ENCODE measurements at regions not wholly inside any gene's neighbourhood (a gene's known extent, or its start where the extent isn't known, plus 50 kb on each side); places are given as distances from the start of the nearest gene placed in this dataset.

- 0 out of 2 replicates have a peak, but pooled peaks have one; percentile 37 for TF ChIP-seq NR1H2 (CRISPR knock-in tag; IDR thresholded peaks at IDR 0.05; ENCODE audit: borderline replicate concordance, low read depth)
- no peak for TF ChIP-seq ZMAT5 (CRISPR knock-in tag; IDR thresholded peaks at IDR 0.05; ENCODE audit: borderline replicate concordance, low read depth)
- TF ChIP-seq ZZZ3 (CRISPR knock-in tag; IDR thresholded peaks at IDR 0.05; ENCODE audit: borderline replicate concordance), result no peak
- no peak for TF ChIP-seq MAFG (CRISPR knock-in tag; IDR thresholded peaks at IDR 0.05)
- no peak for TF ChIP-seq ZNF136 (CRISPR knock-in tag; IDR thresholded peaks at IDR 0.05; ENCODE audit: low read depth)
- 0 out of 2 replicates have a peak, but pooled peaks have one; percentile 7 for TF ChIP-seq SALL1 (CRISPR knock-in tag; IDR thresholded peaks at IDR 0.05)
- TF ChIP-seq PLRG1 (conservative IDR thresholded peaks at IDR 0.05), result no peak
- TF ChIP-seq ETV6 (CRISPR knock-in tag; conservative IDR thresholded peaks at IDR 0.05), result no peak
- no peak for TF ChIP-seq ELK4 (CRISPR knock-in tag; IDR thresholded peaks at IDR 0.05; ENCODE audit: borderline replicate concordance)
- no peak for TF ChIP-seq TOPORS (CRISPR knock-in tag; IDR thresholded peaks at IDR 0.05)
- TF ChIP-seq ZNF563 (CRISPR knock-in tag; IDR thresholded peaks at IDR 0.05), result no peak
- no peak for TF ChIP-seq ZNF224 (CRISPR knock-in tag; IDR thresholded peaks at IDR 0.05)
- TF ChIP-seq ZNF274 (CRISPR knock-in tag; IDR thresholded peaks at IDR 0.05), result peak; percentile 56; the same call in 1 of the 2 replicates
- TF ChIP-seq PCBP2 (optimal IDR thresholded peaks at IDR 0.05; ENCODE audit: low read depth, low read length, poor library complexity, severe bottlenecking), result no peak
- no peak for TF ChIP-seq ZNF564 (CRISPR knock-in tag; IDR thresholded peaks at IDR 0.05)
- TF ChIP-seq DPF2 (CRISPR knock-in tag; IDR thresholded peaks at IDR 0.05; ENCODE audit: borderline replicate concordance, low read depth), result no peak
- TF ChIP-seq DBP (CRISPR knock-in tag; IDR thresholded peaks at IDR 0.05; ENCODE audit: not compliant biosample characterization), result no peak
- TF ChIP-seq ZNF777 (CRISPR knock-in tag; IDR thresholded peaks at IDR 0.05), result no peak
- TF ChIP-seq SMYD3 (CRISPR knock-in tag; IDR thresholded peaks at IDR 0.05), result no peak
- TF ChIP-seq MIER3 (CRISPR knock-in tag; IDR thresholded peaks at IDR 0.05; ENCODE audit: borderline replicate concordance), result no peak
- no peak for TF ChIP-seq SCMH1 (CRISPR knock-in tag; IDR thresholded peaks at IDR 0.05; ENCODE audit: borderline replicate concordance)
- no peak for TF ChIP-seq IRF1 (CRISPR knock-in tag; IDR thresholded peaks at IDR 0.05; ENCODE audit: low read depth)
- TF ChIP-seq ZNF792 (CRISPR knock-in tag; IDR thresholded peaks at IDR 0.05), result no peak
- no peak for TF ChIP-seq ZNF367 (CRISPR knock-in tag; IDR thresholded peaks at IDR 0.05; ENCODE audit: borderline replicate concordance)
- no peak for TF ChIP-seq ZNF383 (CRISPR knock-in tag; IDR thresholded peaks at IDR 0.05; ENCODE audit: borderline replicate concordance)
- TF ChIP-seq KDM3A (CRISPR knock-in tag; IDR thresholded peaks at IDR 0.05; ENCODE audit: low read depth), result no peak
- TF ChIP-seq THAP8 (CRISPR knock-in tag; IDR thresholded peaks at IDR 0.05; ENCODE audit: borderline replicate concordance), result no peak
- no peak for TF ChIP-seq RBFOX2 (IDR thresholded peaks at IDR 0.05; ENCODE audit: low read depth, low read length)
- no peak for TF ChIP-seq ZFP62 (CRISPR knock-in tag; IDR thresholded peaks at IDR 0.05)
These were observed 120.1 kb downstream of the SNX5 start (continued) for GRCh38 chr20:17848249-17849048.

All from HepG2 (cell line).